Pancreas (tissue), 10 donors: ENCODE measurements at regions not wholly inside any gene's neighbourhood (a gene's known extent, or its start where the extent isn't known, plus 50 kb on each side); places are given as distances from the start of the nearest gene placed in this dataset.

Source experiments
- ATAC-seq, 4 donors: fragments of 200-7000 bp; cut with Tn5 transposase; one replicate each; pipeline versions ENCODE4 v1.8.0 to v1.9.1; 2020; ENCODE audit warnings: mild to moderate bottlenecking in 4 of 4, moderate library complexity in 4 of 4
- DNase-seq, 6 donors: peaks; one replicate each; pipeline ENCODE4 v3.0.0-alpha.2; 2020
- FAIRE-seq: peaks from 2 replicates; lab custom pipeline; 2012; peaks lifted over from hg19 to GRCh38; lab: Jason Lieb, UNC
- H3K27ac ChIP-seq, 4 donors: fragments of 200-600 bp; sonication (generic); 1 replicate in 3 of 4; 2 replicates in 1 of 4; pipeline versions ENCODE4 v1.5.0 to v1.8.0; 2020
- H3K27me3 ChIP-seq, 4 donors: fragments of 200-600 bp; one replicate each; pipeline ENCODE4 v1.8.0; 2021
- H3K36me3 ChIP-seq, 3 donors: fragments of 200-600 bp; sonication (generic) in 1 of 3; one replicate each; pipeline versions ENCODE4 v1.5.0 to v1.8.0; 2020 to 2021
- H3K4me1 ChIP-seq, 3 donors: fragments of 200-600 bp; one replicate each; pipeline ENCODE4 v1.8.0; 2021
- H3K4me3 ChIP-seq, 4 donors: fragments of 200-600 bp; sonication (generic) in 2 of 4; one replicate each; pipeline versions ENCODE4 v1.5.0 to v1.8.0; 2020 to 2021
- H3K9me3 ChIP-seq, 4 donors: fragments of 200-600 bp; one replicate each; pipeline ENCODE4 v1.8.0; 2021
- WGBS, 2 donors: extraction: QIAGEN DNeasy Blood & Tissue Kit; methylation state at CpG; one replicate each; pipeline ENCODE4 v1.1.7; 2013; 5-methylcytosine and 5-hydroxymethylcytosine counted together
- intact Hi-C, 3 donors: fragments of 100-400 bp; cut with DNase I; formaldehyde crosslinking; loops; one replicate each; pipeline versions ENCODE4 v1.11.1 to v1.14.2; 2022
- TF ChIP-seq, protein P1 (sequence below), 4 donors: fragments of 200-600 bp; sonication (generic) in 3 of 4; IDR thresholded peaks; one replicate each; pipeline versions ENCODE4 v1.5.0 to v1.8.0; 2021; ENCODE audit warnings: antibody characterized with exemption in 4 of 4
- donor health status: healthy with polysubstance abuse.
- donor health status: DM: no; HTN: no; CAD: no; lungs with moderate emphysema.
- donor health status: DM: no; HTN: no; CAD: no.
- donor health status: control.
- donor health status: control.
- donor health status: Bipolar disorder and iron deficiency.
- donor health status: DM: yes; HTN: yes; CAD: no.
- donor health status: DM: no; HTN: no; CAD: no.
- donor health status: DM: no; HTN: no; CAD: no.
- donor health status: DM: yes; HTN: yes; CAD: no.

DNA sequence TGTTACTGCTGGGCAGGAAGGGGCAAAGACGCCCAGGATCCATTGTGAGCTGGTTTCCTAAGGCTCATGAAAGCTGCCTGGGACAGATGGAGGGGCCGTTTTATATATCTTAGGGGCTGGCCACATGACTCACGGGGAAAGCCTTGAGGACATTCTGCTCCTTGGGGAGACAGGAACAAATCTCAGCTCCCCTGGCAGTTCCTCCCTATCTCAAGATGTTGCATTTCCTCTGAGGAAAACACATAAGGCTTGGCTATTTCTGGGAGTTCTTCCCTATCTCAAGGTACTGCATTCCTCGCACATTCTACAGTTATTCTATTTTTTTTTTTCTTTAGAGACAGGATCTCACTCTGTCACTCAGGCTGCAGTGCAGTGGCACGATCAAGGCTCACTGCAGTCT is 804.6 kb upstream of the TENM3 start:
- FAIRE-seq, result no peak
- DNase-seq, result no peak
- H3K36me3 ChIP-seq, result no peaks in the 10 kb centered on the region
- intact Hi-C loops, result no loop called here
- peaks cover 0 to 4% (median 0%) of the 10 kb centered on the region in 4 donors for H3K27me3 ChIP-seq
- H3K4me1 ChIP-seq, result no peaks in the 10 kb centered on the region
- WGBS, 2 donors, result 43 to 57% methylated on average over 5 of the region's 5 CpGs
- H3K4me3 ChIP-seq, result no peak overlapping the region
- H3K9me3 ChIP-seq, result no peaks in the 10 kb centered on the region
- H3K27ac ChIP-seq, result no peak overlapping the region
- TF ChIP-seq, protein P1, sequence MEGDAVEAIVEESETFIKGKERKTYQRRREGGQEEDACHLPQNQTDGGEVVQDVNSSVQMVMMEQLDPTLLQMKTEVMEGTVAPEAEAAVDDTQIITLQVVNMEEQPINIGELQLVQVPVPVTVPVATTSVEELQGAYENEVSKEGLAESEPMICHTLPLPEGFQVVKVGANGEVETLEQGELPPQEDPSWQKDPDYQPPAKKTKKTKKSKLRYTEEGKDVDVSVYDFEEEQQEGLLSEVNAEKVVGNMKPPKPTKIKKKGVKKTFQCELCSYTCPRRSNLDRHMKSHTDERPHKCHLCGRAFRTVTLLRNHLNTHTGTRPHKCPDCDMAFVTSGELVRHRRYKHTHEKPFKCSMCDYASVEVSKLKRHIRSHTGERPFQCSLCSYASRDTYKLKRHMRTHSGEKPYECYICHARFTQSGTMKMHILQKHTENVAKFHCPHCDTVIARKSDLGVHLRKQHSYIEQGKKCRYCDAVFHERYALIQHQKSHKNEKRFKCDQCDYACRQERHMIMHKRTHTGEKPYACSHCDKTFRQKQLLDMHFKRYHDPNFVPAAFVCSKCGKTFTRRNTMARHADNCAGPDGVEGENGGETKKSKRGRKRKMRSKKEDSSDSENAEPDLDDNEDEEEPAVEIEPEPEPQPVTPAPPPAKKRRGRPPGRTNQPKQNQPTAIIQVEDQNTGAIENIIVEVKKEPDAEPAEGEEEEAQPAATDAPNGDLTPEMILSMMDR (IDR thresholded peaks at IDR 0.05), result no peak
- no peak for ATAC-seq

DNA sequence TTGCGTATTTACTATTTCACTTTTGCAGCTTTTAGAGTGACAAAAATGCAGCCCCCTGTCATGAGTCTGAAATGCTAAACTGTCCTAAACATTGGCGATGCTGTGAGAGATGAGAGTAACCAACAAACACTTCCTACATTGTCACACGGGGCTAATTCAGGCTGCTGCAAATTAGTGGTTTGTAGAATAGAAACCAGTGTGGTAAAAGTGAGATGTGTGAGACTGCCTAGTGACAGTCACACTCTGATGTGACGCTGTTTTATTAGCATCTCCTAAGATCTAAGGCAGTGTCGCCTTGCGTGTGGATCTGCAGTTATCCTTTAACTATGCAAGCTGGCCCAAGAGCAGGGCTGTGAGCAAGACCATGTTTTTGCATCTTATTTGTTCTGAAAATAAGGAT is 800.2 kb upstream of the TENM3 start:
- intact Hi-C loops, result no loop called here
- FAIRE-seq (no peak), DNase-seq (no peak), ATAC-seq (no peak)
- Histone ChIP-seq H3K27me3 (peaks cover 0 to 4% (median 0%) of the 10 kb centered on the region in 4 donors), H3K36me3 (no peaks in the 10 kb centered on the region), H3K27ac (no peak overlapping the region), H3K9me3 (no peaks in the 10 kb centered on the region), H3K4me3 (no peak overlapping the region), H3K4me1 (no peaks in the 10 kb centered on the region)
- WGBS, 2 donors, result 9 to 12% methylated on average over 6 of the region's 6 CpGs
- TF ChIP-seq, protein P1 (IDR thresholded peaks at IDR 0.05), result no peak

DNA sequence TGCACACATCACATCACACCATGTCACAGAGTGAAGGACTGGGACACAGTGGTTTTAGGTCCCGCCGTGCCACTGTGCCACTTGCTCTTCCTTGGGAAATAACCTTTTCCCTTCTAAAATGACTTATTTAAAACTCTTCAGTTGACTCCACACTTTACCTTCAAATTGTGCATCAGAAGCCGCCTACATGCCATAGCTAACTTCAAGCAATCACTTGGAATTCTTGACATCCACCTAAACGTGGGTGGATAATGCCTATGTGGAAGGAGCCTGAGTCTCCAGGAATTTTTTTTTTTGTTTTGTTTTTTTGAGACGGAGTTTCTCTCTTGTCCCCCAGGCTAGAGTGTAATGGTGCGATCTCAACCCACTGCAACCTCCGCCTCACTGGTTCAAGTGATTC is 777.4 kb upstream of the TENM3 start:
- no peak for DNase-seq
- Histone ChIP-seq H3K27me3 (no peaks in the 10 kb centered on the region), H3K36me3 (no peaks in the 10 kb centered on the region), H3K4me1 (no peaks in the 10 kb centered on the region), H3K27ac (no peak overlapping the region), H3K4me3 (no peak overlapping the region), H3K9me3 (no peaks in the 10 kb centered on the region)
- intact Hi-C loops, result no loop called here
- WGBS, 2 donors, result 68 to 72% methylated on average over 6 to 7 of the region's 7 CpGs
- FAIRE-seq, result no peak
- TF ChIP-seq, protein P1 (IDR thresholded peaks at IDR 0.05), result no peak
- ATAC-seq, result no peak

DNA sequence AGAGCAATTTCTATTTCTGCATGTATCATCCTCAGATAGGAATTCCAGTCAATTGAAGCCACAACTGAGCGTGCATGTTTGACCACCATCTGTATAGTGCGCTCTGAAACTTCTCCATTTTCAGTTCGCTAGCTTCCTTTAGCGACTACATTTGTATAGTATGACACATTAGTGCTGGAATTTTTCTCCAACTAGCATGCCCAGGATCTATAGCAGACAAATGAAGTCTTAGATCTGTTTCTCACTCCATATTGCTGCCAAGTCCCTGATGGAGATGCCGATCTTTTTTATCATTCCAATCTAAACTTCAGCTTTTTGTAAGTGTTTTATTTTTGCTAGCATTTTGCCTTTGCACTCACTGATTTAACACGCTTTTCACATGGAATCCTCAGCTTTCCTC is 774.8 kb upstream of the TENM3 start:
- Histone ChIP-seq H3K27ac (no peak overlapping the region), H3K4me3 (no peak overlapping the region), H3K9me3 (no peaks in the 10 kb centered on the region), H3K36me3 (no peaks in the 10 kb centered on the region), H3K27me3 (no peaks in the 10 kb centered on the region), H3K4me1 (no peaks in the 10 kb centered on the region)
- WGBS, 2 donors, result 67 to 74% methylated on average over 6 of the region's 6 CpGs
- TF ChIP-seq, protein P1 (IDR thresholded peaks at IDR 0.05), result no peak
- FAIRE-seq (no peak), DNase-seq (no peak), ATAC-seq (no peak)
- intact Hi-C loops, result no loop called here

DNA sequence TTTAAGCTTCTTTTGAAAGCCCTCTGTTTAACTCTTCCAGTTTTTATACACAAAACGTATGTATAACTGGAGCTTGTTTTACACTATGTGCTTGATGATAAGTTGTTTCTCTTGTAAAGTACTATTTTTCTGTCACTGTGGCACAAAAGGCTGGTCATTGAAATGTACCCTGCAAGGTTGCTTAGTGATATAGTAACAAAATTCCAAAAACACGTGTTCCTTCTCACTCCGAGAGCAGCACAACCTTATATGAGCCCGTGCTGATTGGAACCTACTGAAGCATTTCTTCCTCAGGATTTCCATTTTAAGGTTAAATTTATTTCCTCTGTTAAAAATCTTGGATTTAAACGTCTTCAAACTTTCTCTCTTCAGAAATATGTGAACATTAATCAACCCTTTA is 772.9 kb upstream of the TENM3 start:
- FAIRE-seq (no peak), ATAC-seq (no peak), DNase-seq (no peak)
- intact Hi-C loops, result no loop called here
- no peak overlapping the region for H3K27ac ChIP-seq
- TF ChIP-seq, protein P1 (IDR thresholded peaks at IDR 0.05), result no peak
- H3K36me3 ChIP-seq, result no peaks in the 10 kb centered on the region
- H3K4me1 ChIP-seq, result no peaks in the 10 kb centered on the region
- no peaks in the 10 kb centered on the region for H3K27me3 ChIP-seq
- no peaks in the 10 kb centered on the region for H3K9me3 ChIP-seq
- 39 to 49% methylated on average over 5 of the region's 5 CpGs for WGBS, 2 donors
- no peak overlapping the region for H3K4me3 ChIP-seq
